Common myeloid progenitor, CD34-positive (primary cell): ENCODE measurements at regions not wholly inside any gene's neighbourhood (a gene's known extent, or its start where the extent isn't known, plus 50 kb on each side); places are given as distances from the start of the nearest gene placed in this dataset.

Experiments
- CTCF ChIA-PET: fragments of 350-600 bp; sonication (Branson Sonifier 250); formaldehyde crosslinking; loops from one replicate; lab custom pipeline; 2021; ENCODE audit warnings: antibody characterized with exemption; lab: Charles Lee
- POLR2A ChIA-PET: fragments of 350-600 bp; sonication (Branson Sonifier 250); formaldehyde crosslinking; loops from one replicate; lab custom pipeline; 2021; ENCODE audit warnings: antibody characterized with exemption; lab: Charles Lee
- DNase-seq, 3 donors: peaks; one replicate each; pipeline versions ENCODE4 v3.0.0 to v3.0.0-alpha.2; 2013
- H3K27ac ChIP-seq, 2 experiments: 1 replicate in 1 of 2; 2 replicates in 1 of 2; pipeline ENCODE4 v1.7.0; 2013; ENCODE audit warnings: inconsistent platforms in 2 of 2, low read length in 2 of 2, mild to moderate bottlenecking in 2 of 2, low read depth in 1 of 2, moderate library complexity in 1 of 2; ENCODE audit not compliant: severe bottlenecking in 2 of 2, insufficient read depth in 1 of 2, poor library complexity in 1 of 2
- H3K27me3 ChIP-seq, 5 experiments: replicated peaks in 2 of 5; 1 replicate in 3 of 5; 2 replicates in 2 of 5; pipeline versions ENCODE4 v1.6.1 to v1.7.0; 2013; ENCODE audit warnings: low read length in 4 of 5, mild to moderate bottlenecking in 2 of 5, moderate library complexity in 2 of 5, inconsistent platforms in 1 of 5; ENCODE audit not compliant: insufficient read depth in 5 of 5, control insufficient read depth in 4 of 5
- H3K36me3 ChIP-seq, 4 experiments: 1 replicate in 2 of 4; 2 replicates in 2 of 4; pipeline versions ENCODE4 v1.6.1 to v1.7.0; 2013; ENCODE audit warnings: low read length in 3 of 4, control low read depth in 1 of 4, mild to moderate bottlenecking in 1 of 4; ENCODE audit not compliant: control insufficient read depth in 4 of 4, insufficient read depth in 4 of 4
- H3K4me1 ChIP-seq, 4 experiments: 1 replicate in 3 of 4; 2 replicates in 1 of 4; pipeline versions ENCODE4 v1.6.1 to v1.7.1; 2013; ENCODE audit warnings: low read length in 3 of 4, mild to moderate bottlenecking in 3 of 4, control low read depth in 1 of 4, inconsistent platforms in 1 of 4, moderate library complexity in 1 of 4; ENCODE audit not compliant: control insufficient read depth in 4 of 4, insufficient read depth in 4 of 4; ENCODE audit errors: control extremely low read depth in 1 of 4
- H3K4me3 ChIP-seq, 7 experiments: 1 replicate in 4 of 7; 2 replicates in 3 of 7; pipeline versions ENCODE4 v1.5.1 to v1.7.0; 2013; ENCODE audit warnings: mild to moderate bottlenecking in 7 of 7, low read length in 6 of 7, moderate library complexity in 6 of 7, inconsistent platforms in 2 of 7, low read depth in 2 of 7, control low read depth in 1 of 7; ENCODE audit not compliant: insufficient read depth in 4 of 7, control insufficient read depth in 1 of 7; ENCODE audit errors: extremely low read depth in 1 of 7
- H3K9me3 ChIP-seq, 5 experiments: 1 replicate in 4 of 5; 2 replicates in 1 of 5; pipeline versions ENCODE4 v1.6.1 to v1.7.1; 2013; ENCODE audit warnings: low read length in 4 of 5, mild to moderate bottlenecking in 2 of 5, inconsistent platforms in 1 of 5, low read depth in 1 of 5, moderate library complexity in 1 of 5; ENCODE audit not compliant: control insufficient read depth in 4 of 5, insufficient read depth in 2 of 5; ENCODE audit errors: control extremely low read depth in 1 of 5
- WGBS: methylation state at CpG from one replicate; pipeline ENCODE4 v1.1.5; 2013; ENCODE audit not compliant: insufficient coverage; 5-methylcytosine and 5-hydroxymethylcytosine counted together

DNA sequence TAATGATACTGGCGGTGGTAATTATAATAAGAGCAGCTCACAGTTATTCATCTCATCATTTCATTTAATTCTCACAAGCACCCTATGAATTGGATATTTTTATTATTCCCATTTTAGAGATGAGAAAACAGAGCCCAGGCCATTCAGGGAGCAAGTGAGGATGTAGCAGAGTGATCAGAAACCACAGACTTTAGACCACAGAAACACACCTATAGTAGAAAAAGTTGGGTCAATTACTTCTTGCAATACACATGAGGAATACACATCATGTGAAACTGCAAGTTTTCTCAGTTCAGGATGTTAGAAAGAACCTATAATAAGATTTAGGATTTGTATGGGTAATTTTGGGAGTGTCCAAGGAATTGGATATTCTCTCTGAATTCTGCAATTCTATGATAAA lies 278.0 kb downstream of the ADRA2A start:
- no peaks in the 10 kb centered on the region for H3K36me3 ChIP-seq
- ChIA-PET POLR2A (no interaction called here), CTCF (no interaction called here)
- H3K9me3 ChIP-seq, result no peaks in the 10 kb centered on the region
- H3K4me3 ChIP-seq, result no peak overlapping the region
- H3K27me3 ChIP-seq, result peaks cover 3 to 48% (median 9%) of the 10 kb centered on the region in 5 experiments
- H3K4me1 ChIP-seq, result no peaks in the 10 kb centered on the region
- no peak overlapping the region for H3K27ac ChIP-seq
- DNase-seq, result no peak
- no CpG with 5 or more reads among the region's 1 CpG for WGBS

DNA sequence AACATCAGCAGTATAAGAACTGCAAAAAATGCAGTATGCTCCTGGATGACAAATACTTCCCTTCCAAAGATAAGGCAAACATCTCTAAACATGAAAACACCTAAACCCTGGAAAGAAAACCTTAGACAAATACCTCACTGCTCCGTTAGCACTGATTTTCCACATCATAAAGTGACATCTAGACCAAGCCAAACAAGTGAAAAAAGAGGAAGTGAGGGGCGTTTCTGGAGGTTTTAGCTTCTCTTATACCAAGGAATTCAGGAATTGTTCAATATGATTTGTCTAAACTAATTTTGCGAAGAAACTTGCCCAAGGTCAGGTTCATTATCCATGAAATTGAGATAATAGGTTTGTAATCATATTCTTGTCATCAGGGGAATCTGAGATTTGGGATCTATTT lies 279.7 kb downstream of the ADRA2A start:
- ChIA-PET CTCF (no interaction called here), POLR2A (no interaction called here)
- no peaks in the 10 kb centered on the region for H3K36me3 ChIP-seq
- DNase-seq, result peak in 2 of 3 donors; percentile 24 to 31
- no peak overlapping the region for H3K27ac ChIP-seq
- no peak overlapping the region for H3K4me3 ChIP-seq
- WGBS, result 100% methylated on average over 1 of the region's 3 CpGs
- peaks cover 3 to 43% (median 9%) of the 10 kb centered on the region in 5 experiments for H3K27me3 ChIP-seq
- H3K4me1 ChIP-seq, result no peaks in the 10 kb centered on the region
- no peaks in the 10 kb centered on the region for H3K9me3 ChIP-seq

- POLR2A ChIA-PET, result no interaction called here
- Histone ChIP-seq H3K4me3 (no peak overlapping the region), H3K4me1 (no peaks in the 10 kb centered on the region), H3K36me3 (no peaks in the 10 kb centered on the region), H3K9me3 (no peaks in the 10 kb centered on the region), H3K27ac (no peak overlapping the region), H3K27me3 (peaks cover 3 to 36% (median 9%) of the 10 kb centered on the region in 5 experiments)
- CTCF ChIA-PET, result no interaction called here
- WGBS, result no CpG with 5 or more reads among the region's 1 CpG
- no peak for DNase-seq
Measured at GRCh38 chr10:111357859-111358258, 281.0 kb downstream of the ADRA2A start.

GRCh38 chr10:111360260-111360925 lies 283.6 kb downstream of the ADRA2A start:
- H3K4me3 ChIP-seq, result no peak overlapping the region
- H3K9me3 ChIP-seq, result no peaks in the 10 kb centered on the region
- no peaks in the 10 kb centered on the region for H3K4me1 ChIP-seq
- H3K27me3 ChIP-seq, result peaks cover 3 to 30% (median 19%) of the 10 kb centered on the region in 5 experiments
- 7% methylated on average over 4 of the region's 5 CpGs for WGBS
- peak; percentile 71 to 78 (median 73) for DNase-seq
- no peak overlapping the region for H3K27ac ChIP-seq
- ChIA-PET CTCF (no interaction called here), POLR2A (no interaction called here)
- no peaks in the 10 kb centered on the region for H3K36me3 ChIP-seq

DNA sequence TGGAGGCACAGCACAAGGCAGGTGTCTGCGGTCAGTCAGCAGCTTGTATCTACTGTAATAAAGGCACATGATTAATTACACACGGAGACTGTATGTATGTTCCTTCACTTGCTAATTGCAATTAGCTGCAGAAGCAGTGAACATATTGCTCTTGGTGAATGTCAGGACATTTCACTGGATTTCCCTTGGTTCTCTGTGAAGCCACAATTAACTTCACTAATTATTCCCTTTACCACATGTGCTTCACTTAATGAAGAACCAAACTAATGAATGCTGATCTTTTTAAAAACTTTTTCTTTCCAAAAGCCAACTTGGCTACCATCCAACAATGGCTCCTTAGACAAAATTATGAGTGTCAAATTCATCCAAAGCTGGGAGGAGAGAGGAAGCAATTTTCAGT lies 290.7 kb downstream of the ADRA2A start:
- no peaks in the 10 kb centered on the region for H3K36me3 ChIP-seq
- H3K4me1 ChIP-seq, result no peaks in the 10 kb centered on the region
- H3K4me3 ChIP-seq, result no peak overlapping the region
- H3K27ac ChIP-seq, result no peak overlapping the region
- no CpG with 5 or more reads among the region's 2 CpGs for WGBS
- CTCF ChIA-PET, result no interaction called here
- no peaks in the 10 kb centered on the region for H3K9me3 ChIP-seq
- peaks cover 0 to 21% (median 15%) of the 10 kb centered on the region in 5 experiments for H3K27me3 ChIP-seq
- POLR2A ChIA-PET, result interaction anchor here (0.8 kb wide), 1 partner anchor 293 kb away, joined by 3 read pairs; no protein-coding TSS in a partner anchor
- no peak for DNase-seq

DNA sequence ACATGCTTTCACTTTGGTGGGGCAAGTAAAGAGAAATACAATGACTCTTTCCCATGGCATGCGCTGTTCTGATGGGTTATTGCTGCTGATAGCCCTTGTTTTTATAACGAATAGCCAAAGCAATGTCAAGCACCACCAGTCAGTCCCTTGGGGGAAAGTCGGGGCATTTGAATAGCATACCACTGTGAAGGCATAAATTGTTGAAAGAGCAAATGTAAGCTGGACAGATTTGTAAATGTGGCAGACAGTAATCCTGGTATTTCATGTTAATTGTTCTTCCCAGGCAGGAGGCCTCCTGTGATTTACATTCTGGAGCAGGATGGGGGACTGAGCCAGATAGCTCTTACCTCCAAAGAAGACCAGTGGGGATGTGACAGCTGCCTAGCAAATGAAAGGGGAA lies 293.3 kb downstream of the ADRA2A start:
- no peak for DNase-seq
- Histone ChIP-seq H3K36me3 (no peaks in the 10 kb centered on the region), H3K4me1 (no peaks in the 10 kb centered on the region), H3K27ac (no peak overlapping the region), H3K4me3 (no peak overlapping the region), H3K9me3 (no peaks in the 10 kb centered on the region), H3K27me3 (peaks cover 0 to 10% (median 6%) of the 10 kb centered on the region in 5 experiments)
- WGBS, result 40% methylated on average over 1 of the region's 3 CpGs
- ChIA-PET CTCF (no interaction called here), POLR2A (no interaction called here)

- H3K27me3 ChIP-seq, result peaks cover 0 to 8% (median 4%) of the 10 kb centered on the region in 5 experiments
- H3K9me3 ChIP-seq, result no peaks in the 10 kb centered on the region
- ChIA-PET POLR2A (no interaction called here), CTCF (interaction anchor here (1.7 kb wide), 1 partner anchor 8 kb away, joined by 6 read pairs; no protein-coding TSS in a partner anchor)
- H3K27ac ChIP-seq, result no peak overlapping the region
- H3K4me1 ChIP-seq, result no peaks in the 10 kb centered on the region
- WGBS, result 100% methylated on average over 1 of the region's 1 CpG
- no peaks in the 10 kb centered on the region for H3K36me3 ChIP-seq
- no peak overlapping the region for H3K4me3 ChIP-seq
- DNase-seq, result no peak
Measured at GRCh38 chr10:111373696-111374095, 296.9 kb downstream of the ADRA2A start.
